GM18520 (cell line): ENCODE measurements at regions not wholly inside any gene's neighbourhood (a gene's known extent, or its start where the extent isn't known, plus 50 kb on each side); places are given as distances from the start of the nearest gene placed in this dataset.
"Not testable (repeated sequence)": the region's sequence is repeated elsewhere in the genome, so short reads cannot be mapped to it uniquely, and the experiment has no call there.

Experiments used
- ATAC-seq: cut with Tn5 transposase; IDR thresholded peaks from one replicate; pipeline ENCODE4 v1.9.1; 2021; ENCODE audit not compliant: unreplicated experiment

GRCh38 chr2:220579452-220579851, 952.0 kb downstream of the SLC4A3 start:
- no peak for ATAC-seq

GRCh38 chr2:220580113-220580512, 952.7 kb downstream of the SLC4A3 start:
- no peak for ATAC-seq

GRCh38 chr2:220583725-220584124, 956.3 kb downstream of the SLC4A3 start:
- no peak for ATAC-seq

- ATAC-seq, result no peak
These were observed 957.8 kb downstream of the SLC4A3 start for GRCh38 chr2:220585241-220585640.

GRCh38 chr2:220586980-220587530, 959.6 kb downstream of the SLC4A3 start:
- no peak for ATAC-seq

GRCh38 chr2:220588148-220588547, 960.7 kb downstream of the SLC4A3 start:
- ATAC-seq, result no peak

- no peak for ATAC-seq
These were observed 963.0 kb downstream of the SLC4A3 start for GRCh38 chr2:220590476-220590875.

- ATAC-seq, result no peak
These were observed 966.1 kb downstream of the SLC4A3 start for GRCh38 chr2:220593526-220593925.

GRCh38 chr2:220601674-220602073, 970.4 kb downstream of the EPHA4 start:
- no peak for ATAC-seq

- not testable (repeated sequence) for ATAC-seq
These were observed 959.1 kb downstream of the EPHA4 start for GRCh38 chr2:220613004-220613403.

GRCh38 chr2:220614064-220614463, 958.0 kb downstream of the EPHA4 start:
- ATAC-seq, result no peak

- ATAC-seq, result no peak
These were observed 952.4 kb downstream of the EPHA4 start for GRCh38 chr2:220619525-220620220.

- no peak for ATAC-seq
These were observed 945.5 kb downstream of the EPHA4 start for GRCh38 chr2:220626603-220627002.

- no peak for ATAC-seq
These were observed 943.9 kb downstream of the EPHA4 start for GRCh38 chr2:220628252-220628651.

- no peak for ATAC-seq
These were observed 931.0 kb downstream of the EPHA4 start for GRCh38 chr2:220641137-220641536.

GRCh38 chr2:220646424-220646823, 925.7 kb downstream of the EPHA4 start:
- ATAC-seq, result no peak

- ATAC-seq, result no peak
These were observed 923.5 kb downstream of the EPHA4 start for GRCh38 chr2:220648628-220649027.

- ATAC-seq, result no peak
These were observed 918.3 kb downstream of the EPHA4 start for GRCh38 chr2:220653776-220654175.

- no peak for ATAC-seq
These were observed 917.8 kb downstream of the EPHA4 start for GRCh38 chr2:220654322-220654721.

GRCh38 chr2:220660277-220661145, 911.6 kb downstream of the EPHA4 start:
- no peak for ATAC-seq

GRCh38 chr2:220662431-220662830, 909.7 kb downstream of the EPHA4 start:
- no peak for ATAC-seq

- no peak for ATAC-seq
These were observed 909.0 kb downstream of the EPHA4 start for GRCh38 chr2:220663065-220663464.
